HG02970 (cell line): ENCODE measurements at regions not wholly inside any gene's neighbourhood (a gene's known extent, or its start where the extent isn't known, plus 50 kb on each side); places are given as distances from the start of the nearest gene placed in this dataset.
"Not testable (repeated sequence)": the region's sequence is repeated elsewhere in the genome, so short reads cannot be mapped to it uniquely, and the experiment has no call there.

Experiments used
- ATAC-seq: cut with Tn5 transposase; IDR thresholded peaks from one replicate; pipeline ENCODE4 v1.9.1; 2021; ENCODE audit warnings: mild to moderate bottlenecking, moderate library complexity, moderate number of reproducible peaks; ENCODE audit not compliant: unreplicated experiment, low FRiP score

GRCh38 chr14:106675716-106676115 is 1149.3 kb downstream of the TMEM121 start:
- not testable (repeated sequence) for ATAC-seq

- ATAC-seq = no peak
These were observed 1153.4 kb downstream of the TMEM121 start for GRCh38 chr14:106679776-106680175.

- ATAC-seq = no peak
These were observed 1154.8 kb downstream of the TMEM121 start for GRCh38 chr14:106681161-106681560.

- ATAC-seq = no peak
These were observed 1155.2 kb downstream of the TMEM121 start for GRCh38 chr14:106681568-106681967.

GRCh38 chr14:106683631-106684030 is 1157.2 kb downstream of the TMEM121 start:
- no peak for ATAC-seq

- no peak for ATAC-seq
These were observed 1160.2 kb downstream of the TMEM121 start for GRCh38 chr14:106686533-106686932.

- no peak for ATAC-seq
These were observed 1164.0 kb downstream of the TMEM121 start for GRCh38 chr14:106690333-106690891.

GRCh38 chr14:106691601-106692291 is 1165.4 kb downstream of the TMEM121 start:
- ATAC-seq = peak; percentile 57

- ATAC-seq = no peak
These were observed 1168.4 kb downstream of the TMEM121 start for GRCh38 chr14:106694638-106695393.

GRCh38 chr14:106698620-106699267 is 1172.4 kb downstream of the TMEM121 start:
- ATAC-seq = not testable (repeated sequence)

- not testable (repeated sequence) for ATAC-seq
These were observed 1177.3 kb downstream of the TMEM121 start for GRCh38 chr14:106703651-106704050.

GRCh38 chr14:106706488-106706887 is 1180.1 kb downstream of the TMEM121 start:
- ATAC-seq = not testable (repeated sequence)

- not testable (repeated sequence) for ATAC-seq
These were observed 1183.8 kb downstream of the TMEM121 start for GRCh38 chr14:106710187-106710586.

- not testable (repeated sequence) for ATAC-seq
These were observed 1186.1 kb downstream of the TMEM121 start for GRCh38 chr14:106712513-106712912.

GRCh38 chr14:106714446-106715428 is 1188.4 kb downstream of the TMEM121 start:
- ATAC-seq = not testable (repeated sequence)

GRCh38 chr14:106717544-106717943 is 1191.2 kb downstream of the TMEM121 start:
- not testable (repeated sequence) for ATAC-seq

GRCh38 chr14:106719880-106720279 is 1193.5 kb downstream of the TMEM121 start:
- not testable (repeated sequence) for ATAC-seq

- ATAC-seq = not testable (repeated sequence)
These were observed 1195.5 kb downstream of the TMEM121 start for GRCh38 chr14:106721926-106722325.

- not testable (repeated sequence) for ATAC-seq
These were observed 1196.7 kb downstream of the TMEM121 start for GRCh38 chr14:106722813-106723687.
